Smooth muscle cell (in vitro differentiated cells): ENCODE measurements at regions not wholly inside any gene's neighbourhood (a gene's known extent, or its start where the extent isn't known, plus 50 kb on each side); places are given as distances from the start of the nearest gene placed in this dataset.

ENCODE experiments used
- DNase-seq: peaks from one replicate; lab custom pipeline; 2025; ENCODE audit not compliant: unreplicated experiment; lab: John Stamatoyannopoulos, UW
- H2AFZ ChIP-seq: fragments of 200-600 bp; sonication (generic); 2 replicates; pipeline ENCODE4 v1.6.0; 2016; ENCODE audit warnings: antibody characterized with exemption, low read depth, mild to moderate bottlenecking
- H3F3A ChIP-seq: fragments of 200-600 bp; sonication (generic); 2 replicates; pipeline ENCODE4 v1.6.0; 2017; ENCODE audit warnings: antibody characterized with exemption, low read depth
- H3K27ac ChIP-seq: fragments of 200-600 bp; sonication (generic); 2 replicates; pipeline ENCODE4 v1.5.1; 2016; ENCODE audit warnings: low read depth, mild to moderate bottlenecking
- H3K27me3 ChIP-seq: fragments of 200-600 bp; sonication (generic); 2 replicates; pipeline ENCODE4 v1.6.1; 2016; ENCODE audit warnings: low read depth, mild to moderate bottlenecking
- H3K36me3 ChIP-seq: fragments of 200-600 bp; sonication (generic); 2 replicates; pipeline ENCODE4 v1.5.1; 2016; ENCODE audit warnings: low read depth
- H3K4me1 ChIP-seq: fragments of 200-600 bp; sonication (generic); 2 replicates; pipeline ENCODE4 v1.5.1; 2016; ENCODE audit warnings: low read depth
- H3K4me2 ChIP-seq: fragments of 200-600 bp; sonication (generic); 2 replicates; pipeline ENCODE4 v1.6.0; 2016; ENCODE audit warnings: mild to moderate bottlenecking
- H3K4me3 ChIP-seq: fragments of 200-600 bp; sonication (generic); 2 replicates; pipeline ENCODE4 v1.5.1; 2016; ENCODE audit warnings: mild to moderate bottlenecking
- H3K79me2 ChIP-seq: fragments of 200-600 bp; sonication (generic); 2 replicates; pipeline ENCODE4 v1.6.0; 2016; ENCODE audit warnings: low read depth, mild to moderate bottlenecking
- H3K9ac ChIP-seq: fragments of 200-600 bp; sonication (generic); 2 replicates; pipeline ENCODE4 v1.6.0; 2016; ENCODE audit warnings: low read depth
- H3K9me3 ChIP-seq: fragments of 200-600 bp; sonication (generic); replicated peaks from 2 replicates; pipeline ENCODE4 v1.5.1; 2016; ENCODE audit warnings: low read depth
- H4K20me1 ChIP-seq: fragments of 200-600 bp; sonication (generic); 2 replicates; pipeline ENCODE4 v1.6.0; 2016; ENCODE audit warnings: low read depth
- CTCF ChIP-seq: fragments of 200-600 bp; sonication (generic); IDR thresholded peaks from 2 replicates; pipeline ENCODE4 v1.5.1; 2017; ENCODE audit warnings: borderline replicate concordance, mild to moderate bottlenecking, antibody characterized with exemption; ENCODE audit not compliant: insufficient read depth, poor library complexity, severe bottlenecking
- WGBS: methylation state at CpG from one replicate; pipeline ENCODE4 v1.1.7; 2016; ENCODE audit warnings: low lambda C conversion rate; 5-methylcytosine and 5-hydroxymethylcytosine counted together

- no peak overlapping the region for H3K9ac ChIP-seq
- no peaks in the 10 kb centered on the region for H3F3A ChIP-seq
- no peaks in the 10 kb centered on the region for H4K20me1 ChIP-seq
- DNase-seq = no peak
- no peaks in the 10 kb centered on the region for H3K27me3 ChIP-seq
- H3K27ac ChIP-seq = no peak overlapping the region
- H3K4me1 ChIP-seq = no peaks in the 10 kb centered on the region
- H2AFZ ChIP-seq = no peak overlapping the region
- H3K36me3 ChIP-seq = no peaks in the 10 kb centered on the region
- no peaks in the 10 kb centered on the region for H3K9me3 ChIP-seq
- no peak for TF ChIP-seq CTCF
- no peak overlapping the region for H3K4me3 ChIP-seq
- WGBS = 82% methylated on average over 6 of the region's 6 CpGs
- H3K79me2 ChIP-seq = no peaks in the 10 kb centered on the region
- H3K4me2 ChIP-seq = no peak overlapping the region
Measured at GRCh38 chr14:98634043-98634820, 637.8 kb downstream of the BCL11B start.

- WGBS = 94% methylated on average over 3 of the region's 3 CpGs
- no peaks in the 10 kb centered on the region for H3K79me2 ChIP-seq
- no peak overlapping the region for H3K9ac ChIP-seq
- no peak for TF ChIP-seq CTCF
- H3K27ac ChIP-seq = no peak overlapping the region
- H3K4me2 ChIP-seq = no peak overlapping the region
- no peak overlapping the region for H3K4me3 ChIP-seq
- no peak overlapping the region for H2AFZ ChIP-seq
- no peaks in the 10 kb centered on the region for H3K4me1 ChIP-seq
- DNase-seq = no peak
- H4K20me1 ChIP-seq = no peaks in the 10 kb centered on the region
- H3F3A ChIP-seq = no peaks in the 10 kb centered on the region
- no peaks in the 10 kb centered on the region for H3K9me3 ChIP-seq
- no peaks in the 10 kb centered on the region for H3K36me3 ChIP-seq
- H3K27me3 ChIP-seq = no peaks in the 10 kb centered on the region
Measured at GRCh38 chr14:98638366-98638765, 633.6 kb downstream of the BCL11B start.

GRCh38 chr14:98647754-98648153 lies 624.2 kb downstream of the BCL11B start:
- Histone ChIP-seq H3K36me3 (no peaks in the 10 kb centered on the region), H3K9ac (no peak overlapping the region), H3K27me3 (no peaks in the 10 kb centered on the region), H3K4me1 (no peaks in the 10 kb centered on the region), H3F3A (no peaks in the 10 kb centered on the region), H3K27ac (no peak overlapping the region), H2AFZ (no peak overlapping the region), H3K4me2 (no peak overlapping the region), H3K79me2 (no peaks in the 10 kb centered on the region), H3K9me3 (no peaks in the 10 kb centered on the region), H3K4me3 (no peak overlapping the region), H4K20me1 (no peaks in the 10 kb centered on the region)
- 91% methylated on average over 5 of the region's 5 CpGs for WGBS
- DNase-seq = no peak
- no peak for TF ChIP-seq CTCF

GRCh38 chr14:98651037-98651436 lies 621.0 kb downstream of the BCL11B start:
- TF ChIP-seq CTCF = no peak
- no peaks in the 10 kb centered on the region for H3K79me2 ChIP-seq
- H3K36me3 ChIP-seq = no peaks in the 10 kb centered on the region
- no peak overlapping the region for H3K9ac ChIP-seq
- no peaks in the 10 kb centered on the region for H3K4me1 ChIP-seq
- DNase-seq = no peak
- WGBS = 53% methylated on average over 3 of the region's 3 CpGs
- H2AFZ ChIP-seq = no peak overlapping the region
- H3K27me3 ChIP-seq = no peaks in the 10 kb centered on the region
- H3K27ac ChIP-seq = no peak overlapping the region
- no peak overlapping the region for H3K4me3 ChIP-seq
- H3F3A ChIP-seq = no peaks in the 10 kb centered on the region
- no peaks in the 10 kb centered on the region for H3K9me3 ChIP-seq
- no peak overlapping the region for H3K4me2 ChIP-seq
- no peaks in the 10 kb centered on the region for H4K20me1 ChIP-seq
